ENCODE measurements at regions not wholly inside any gene's neighbourhood (a gene's known extent, or its start where the extent isn't known, plus 50 kb on each side); places are given as distances from the start of the nearest gene placed in this dataset.

GRCh38 chr7:129366-130221, 62.8 kb upstream of the FAM20C start:
- Histone ChIP-seq H3K9me3 (ENCODE audit: insufficient read depth, low read length) (no peaks in the 10 kb centered on the region), H3K4me3 (ENCODE audit: insufficient read length, low read depth) (no peak overlapping the region), H3K9ac (ENCODE audit: insufficient read length, low read depth) (no peak overlapping the region), H3K4me1 (ENCODE audit: insufficient read depth, insufficient read length) (no peaks in the 10 kb centered on the region), H3K36me3 (ENCODE audit: insufficient read depth, insufficient read length, low read length) (no peaks in the 10 kb centered on the region), H3K27me3 (ENCODE audit: insufficient read depth, insufficient read length) (no peaks in the 10 kb centered on the region)
- TF ChIP-seq YY1 (IDR thresholded peaks at IDR 0.05; ENCODE audit: insufficient read depth, insufficient read length) (no peak), SUZ12 (IDR thresholded peaks at IDR 0.05; ENCODE audit: extremely low read depth, insufficient read depth, insufficient read length) (no peak), ZNF274 (IDR thresholded peaks at IDR 0.05; ENCODE audit: low read depth, low read length) (no peak)
- DNase-seq (ENCODE audit: low read depth, low spot score): no peak

GRCh38 chr7:130222-130572, 62.2 kb upstream of the FAM20C start:
- Histone ChIP-seq H3K4me1 (ENCODE audit: insufficient read depth, insufficient read length) (no peaks in the 10 kb centered on the region), H3K9ac (ENCODE audit: insufficient read length, low read depth) (no peak overlapping the region), H3K4me3 (ENCODE audit: insufficient read length, low read depth) (no peak overlapping the region), H3K9me3 (ENCODE audit: insufficient read depth, low read length) (no peaks in the 10 kb centered on the region), H3K27me3 (ENCODE audit: insufficient read depth, insufficient read length) (no peaks in the 10 kb centered on the region), H3K36me3 (ENCODE audit: insufficient read depth, insufficient read length, low read length) (no peaks in the 10 kb centered on the region)
- TF ChIP-seq YY1 (IDR thresholded peaks at IDR 0.05; ENCODE audit: insufficient read depth, insufficient read length): no peak
- no peak for TF ChIP-seq SUZ12 (IDR thresholded peaks at IDR 0.05; ENCODE audit: extremely low read depth, insufficient read depth, insufficient read length)
- TF ChIP-seq ZNF274 (IDR thresholded peaks at IDR 0.05; ENCODE audit: low read depth, low read length): no peak
- no peak for DNase-seq (ENCODE audit: low read depth, low spot score)

GRCh38 chr7:130875-131780, 61.2 kb upstream of the FAM20C start:
- Histone ChIP-seq H3K4me3 (ENCODE audit: insufficient read length, low read depth) (no peak overlapping the region), H3K4me1 (ENCODE audit: insufficient read depth, insufficient read length) (no peaks in the 10 kb centered on the region), H3K36me3 (ENCODE audit: insufficient read depth, insufficient read length, low read length) (no peaks in the 10 kb centered on the region), H3K27me3 (ENCODE audit: insufficient read depth, insufficient read length) (no peaks in the 10 kb centered on the region), H3K9me3 (ENCODE audit: insufficient read depth, low read length) (no peaks in the 10 kb centered on the region), H3K9ac (ENCODE audit: insufficient read length, low read depth) (no peak overlapping the region)
- DNase-seq (ENCODE audit: low read depth, low spot score): no peak
- no peak for TF ChIP-seq ZNF274 (IDR thresholded peaks at IDR 0.05; ENCODE audit: low read depth, low read length)

GRCh38 chr7:131781-132482, 60.4 kb upstream of the FAM20C start:
- no peak overlapping the region for H3K9ac ChIP-seq (ENCODE audit: insufficient read length, low read depth)

GRCh38 chr7:132899-133298, 59.5 kb upstream of the FAM20C start:
- Histone ChIP-seq H3K27me3 (ENCODE audit: insufficient read depth, insufficient read length) (no peaks in the 10 kb centered on the region), H3K36me3 (ENCODE audit: insufficient read depth, insufficient read length, low read length) (no peaks in the 10 kb centered on the region), H3K4me3 (ENCODE audit: insufficient read length, low read depth) (no peak overlapping the region), H3K9me3 (ENCODE audit: insufficient read depth, low read length) (no peaks in the 10 kb centered on the region), H3K9ac (ENCODE audit: insufficient read length, low read depth) (no peak overlapping the region), H3K4me1 (ENCODE audit: insufficient read depth, insufficient read length) (peaks cover 2% of the 10 kb centered on the region)
- DNase-seq (ENCODE audit: low read depth, low spot score): no peak
- TF ChIP-seq SUZ12 (IDR thresholded peaks at IDR 0.05; ENCODE audit: extremely low read depth, insufficient read depth, insufficient read length) (no peak), YY1 (IDR thresholded peaks at IDR 0.05; ENCODE audit: insufficient read depth, insufficient read length) (no peak), ZNF274 (IDR thresholded peaks at IDR 0.05; ENCODE audit: low read depth, low read length) (no peak)

More at GRCh38 chr7:131781-132482, 60.4 kb upstream of the FAM20C start:
- H3K27me3 ChIP-seq (ENCODE audit: insufficient read depth, insufficient read length): no peaks in the 10 kb centered on the region
- no peaks in the 10 kb centered on the region for H3K9me3 ChIP-seq (ENCODE audit: insufficient read depth, low read length)
- no peak for TF ChIP-seq YY1 (IDR thresholded peaks at IDR 0.05; ENCODE audit: insufficient read depth, insufficient read length)
- TF ChIP-seq SUZ12 (IDR thresholded peaks at IDR 0.05; ENCODE audit: extremely low read depth, insufficient read depth, insufficient read length): no peak
- no peak for TF ChIP-seq ZNF274 (IDR thresholded peaks at IDR 0.05; ENCODE audit: low read depth, low read length)
- no peaks in the 10 kb centered on the region for H3K36me3 ChIP-seq (ENCODE audit: insufficient read depth, insufficient read length, low read length)
- no peak for DNase-seq (ENCODE audit: low read depth, low spot score)
- H3K4me3 ChIP-seq (ENCODE audit: insufficient read length, low read depth): no peak overlapping the region
- H3K4me1 ChIP-seq (ENCODE audit: insufficient read depth, insufficient read length): no peaks in the 10 kb centered on the region

GRCh38 chr7:133470-133869, 58.9 kb upstream of the FAM20C start:
- Histone ChIP-seq H3K27me3 (ENCODE audit: insufficient read depth, insufficient read length) (no peaks in the 10 kb centered on the region), H3K9ac (ENCODE audit: insufficient read length, low read depth) (no peak overlapping the region), H3K36me3 (ENCODE audit: insufficient read depth, insufficient read length, low read length) (no peaks in the 10 kb centered on the region), H3K4me3 (ENCODE audit: insufficient read length, low read depth) (no peak overlapping the region), H3K9me3 (ENCODE audit: insufficient read depth, low read length) (no peaks in the 10 kb centered on the region), H3K4me1 (ENCODE audit: insufficient read depth, insufficient read length) (peaks cover 2% of the 10 kb centered on the region)
- TF ChIP-seq SUZ12 (IDR thresholded peaks at IDR 0.05; ENCODE audit: extremely low read depth, insufficient read depth, insufficient read length) (no peak), ZNF274 (IDR thresholded peaks at IDR 0.05; ENCODE audit: low read depth, low read length) (no peak), YY1 (IDR thresholded peaks at IDR 0.05; ENCODE audit: insufficient read depth, insufficient read length) (no peak)
- no peak for DNase-seq (ENCODE audit: low read depth, low spot score)
